K562 (cell line): ENCODE measurements at regions not wholly inside any gene's neighbourhood (a gene's known extent, or its start where the extent isn't known, plus 50 kb on each side); places are given as distances from the start of the nearest gene placed in this dataset.

Experiments
- CBFB ChIP-seq: sonication (generic); formaldehyde crosslinking; IDR thresholded peaks from 2 replicates; pipeline ENCODE4 v1.4.0; 2020; ENCODE audit warnings: mild to moderate bottlenecking, missing genetic modification reagents
- CBX5 ChIP-seq: IDR thresholded peaks from 2 replicates; pipeline ENCODE4 v1.6.1; 2014; ENCODE audit warnings: low read depth, borderline replicate concordance
- CC2D1A ChIP-seq: fragments of 450-650 bp; IDR thresholded peaks from 2 replicates; pipeline ENCODE4 v1.6.1; 2017; ENCODE audit warnings: mild to moderate bottlenecking
- CCNT2 ChIP-seq: IDR thresholded peaks from 2 replicates; pipeline ENCODE4 v1.6.1; 2011; ENCODE audit warnings: borderline replicate concordance, low read depth, mild to moderate bottlenecking, moderate library complexity, mixed read lengths, low read length; ENCODE audit not compliant: insufficient read length; ENCODE audit errors: extremely low read depth
- TCF3 ChIP-seq: sonication (generic); formaldehyde crosslinking; IDR thresholded peaks from 2 replicates; pipeline ENCODE4 v1.4.0; 2020; ENCODE audit warnings: mild to moderate bottlenecking, missing genetic modification reagents
- ZFX ChIP-seq: sonication (generic); formaldehyde crosslinking; IDR thresholded peaks from 2 replicates; pipeline ENCODE4 v1.8.0; 2022; ENCODE audit warnings: mild to moderate bottlenecking, missing genetic modification reagents, moderate library complexity
- ZNF217 ChIP-seq: sonication (generic); formaldehyde crosslinking; IDR thresholded peaks from 2 replicates; pipeline ENCODE4 v1.8.0; 2022; ENCODE audit warnings: mild to moderate bottlenecking, missing genetic modification reagents
- ZNF282 ChIP-seq: sonication (generic); formaldehyde crosslinking; IDR thresholded peaks from 2 replicates; pipeline ENCODE4 v1.8.1; 2023; ENCODE audit warnings: missing genetic modification reagents
- TF ChIP-seq, protein P1 (sequence below): fragments of 250-450 bp; sonication (Bioruptor Pico); IDR thresholded peaks from 2 replicates; pipeline ENCODE4 v1.8.0; 2022; ENCODE audit warnings: inconsistent platforms
- TF ChIP-seq, protein P2 (sequence below): sonication (generic); formaldehyde crosslinking; IDR thresholded peaks from 2 replicates; pipeline ENCODE4 v1.8.1; 2023; ENCODE audit warnings: mild to moderate bottlenecking, missing genetic modification reagents
- TF ChIP-seq, protein P3 (sequence below): fragments of 450-650 bp; IDR thresholded peaks from 2 replicates; pipeline ENCODE4 v1.6.1; 2017; ENCODE audit warnings: mild to moderate bottlenecking, moderate library complexity

DNA sequence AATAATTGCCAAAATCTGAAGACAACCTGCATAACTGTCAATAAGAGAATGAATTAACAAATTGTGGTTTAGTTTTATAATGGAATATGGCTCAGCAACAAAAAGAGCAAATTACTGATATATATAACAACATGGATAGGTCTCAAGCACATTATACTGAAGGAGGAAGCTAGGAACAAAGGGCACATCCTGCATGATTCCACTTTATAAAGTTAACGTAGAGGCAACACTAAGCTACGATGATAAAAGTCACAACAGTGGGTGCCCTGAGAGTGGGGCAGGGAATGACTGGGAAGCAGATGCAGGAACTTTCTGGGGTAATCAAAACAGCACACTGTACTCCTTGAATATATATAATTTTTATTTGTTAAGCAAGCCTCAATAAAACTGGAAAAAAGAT lies 165.2 kb downstream of the RMI1 start:
- no peak for TF ChIP-seq TCF3 (CRISPR knock-in tag)
- TF ChIP-seq CBFB (CRISPR knock-in tag), result no peak
- no peak for TF ChIP-seq CCNT2
- TF ChIP-seq, protein P1, sequence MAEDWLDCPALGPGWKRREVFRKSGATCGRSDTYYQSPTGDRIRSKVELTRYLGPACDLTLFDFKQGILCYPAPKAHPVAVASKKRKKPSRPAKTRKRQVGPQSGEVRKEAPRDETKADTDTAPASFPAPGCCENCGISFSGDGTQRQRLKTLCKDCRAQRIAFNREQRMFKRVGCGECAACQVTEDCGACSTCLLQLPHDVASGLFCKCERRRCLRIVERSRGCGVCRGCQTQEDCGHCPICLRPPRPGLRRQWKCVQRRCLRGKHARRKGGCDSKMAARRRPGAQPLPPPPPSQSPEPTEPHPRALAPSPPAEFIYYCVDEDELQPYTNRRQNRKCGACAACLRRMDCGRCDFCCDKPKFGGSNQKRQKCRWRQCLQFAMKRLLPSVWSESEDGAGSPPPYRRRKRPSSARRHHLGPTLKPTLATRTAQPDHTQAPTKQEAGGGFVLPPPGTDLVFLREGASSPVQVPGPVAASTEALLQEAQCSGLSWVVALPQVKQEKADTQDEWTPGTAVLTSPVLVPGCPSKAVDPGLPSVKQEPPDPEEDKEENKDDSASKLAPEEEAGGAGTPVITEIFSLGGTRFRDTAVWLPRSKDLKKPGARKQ (CRISPR knock-in tag), result no peak
- TF ChIP-seq, protein P2, sequence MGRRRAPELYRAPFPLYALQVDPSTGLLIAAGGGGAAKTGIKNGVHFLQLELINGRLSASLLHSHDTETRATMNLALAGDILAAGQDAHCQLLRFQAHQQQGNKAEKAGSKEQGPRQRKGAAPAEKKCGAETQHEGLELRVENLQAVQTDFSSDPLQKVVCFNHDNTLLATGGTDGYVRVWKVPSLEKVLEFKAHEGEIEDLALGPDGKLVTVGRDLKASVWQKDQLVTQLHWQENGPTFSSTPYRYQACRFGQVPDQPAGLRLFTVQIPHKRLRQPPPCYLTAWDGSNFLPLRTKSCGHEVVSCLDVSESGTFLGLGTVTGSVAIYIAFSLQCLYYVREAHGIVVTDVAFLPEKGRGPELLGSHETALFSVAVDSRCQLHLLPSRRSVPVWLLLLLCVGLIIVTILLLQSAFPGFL (CRISPR knock-in tag), result no peak
- no peak for TF ChIP-seq CBX5
- TF ChIP-seq ZNF282 (CRISPR knock-in tag), result no peak
- no peak for TF ChIP-seq ZNF217
- no peak for TF ChIP-seq CC2D1A
- TF ChIP-seq, protein P3, sequence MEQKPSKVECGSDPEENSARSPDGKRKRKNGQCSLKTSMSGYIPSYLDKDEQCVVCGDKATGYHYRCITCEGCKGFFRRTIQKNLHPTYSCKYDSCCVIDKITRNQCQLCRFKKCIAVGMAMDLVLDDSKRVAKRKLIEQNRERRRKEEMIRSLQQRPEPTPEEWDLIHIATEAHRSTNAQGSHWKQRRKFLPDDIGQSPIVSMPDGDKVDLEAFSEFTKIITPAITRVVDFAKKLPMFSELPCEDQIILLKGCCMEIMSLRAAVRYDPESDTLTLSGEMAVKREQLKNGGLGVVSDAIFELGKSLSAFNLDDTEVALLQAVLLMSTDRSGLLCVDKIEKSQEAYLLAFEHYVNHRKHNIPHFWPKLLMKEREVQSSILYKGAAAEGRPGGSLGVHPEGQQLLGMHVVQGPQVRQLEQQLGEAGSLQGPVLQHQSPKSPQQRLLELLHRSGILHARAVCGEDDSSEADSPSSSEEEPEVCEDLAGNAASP, result no peak
- TF ChIP-seq ZFX (CRISPR knock-in tag), result no peak
